ENCODE measurements at regions not wholly inside any gene's neighbourhood (a gene's known extent, or its start where the extent isn't known, plus 50 kb on each side); places are given as distances from the start of the nearest gene placed in this dataset.

- Histone ChIP-seq H3K27me3 (no peaks in the 10 kb centered on the region), H3K4me3 (ENCODE audit: low read depth, low read length) (peak overlapping the region; percentile 22; the same call in 1 of the 2 replicates), H3K9me3 (no peaks in the 10 kb centered on the region), H3K36me3 (no peaks in the 10 kb centered on the region), H3K4me1 (peaks cover 26% of the 10 kb centered on the region)
- no peak for TF ChIP-seq CTCF (IDR thresholded peaks at IDR 0.05; ENCODE audit: low read depth, low read length)
- peak; percentile 79 for DNase-seq
Observed at GRCh38 chr4:112859456-112860184, 189.8 kb upstream of the ANK2 start.

DNA sequence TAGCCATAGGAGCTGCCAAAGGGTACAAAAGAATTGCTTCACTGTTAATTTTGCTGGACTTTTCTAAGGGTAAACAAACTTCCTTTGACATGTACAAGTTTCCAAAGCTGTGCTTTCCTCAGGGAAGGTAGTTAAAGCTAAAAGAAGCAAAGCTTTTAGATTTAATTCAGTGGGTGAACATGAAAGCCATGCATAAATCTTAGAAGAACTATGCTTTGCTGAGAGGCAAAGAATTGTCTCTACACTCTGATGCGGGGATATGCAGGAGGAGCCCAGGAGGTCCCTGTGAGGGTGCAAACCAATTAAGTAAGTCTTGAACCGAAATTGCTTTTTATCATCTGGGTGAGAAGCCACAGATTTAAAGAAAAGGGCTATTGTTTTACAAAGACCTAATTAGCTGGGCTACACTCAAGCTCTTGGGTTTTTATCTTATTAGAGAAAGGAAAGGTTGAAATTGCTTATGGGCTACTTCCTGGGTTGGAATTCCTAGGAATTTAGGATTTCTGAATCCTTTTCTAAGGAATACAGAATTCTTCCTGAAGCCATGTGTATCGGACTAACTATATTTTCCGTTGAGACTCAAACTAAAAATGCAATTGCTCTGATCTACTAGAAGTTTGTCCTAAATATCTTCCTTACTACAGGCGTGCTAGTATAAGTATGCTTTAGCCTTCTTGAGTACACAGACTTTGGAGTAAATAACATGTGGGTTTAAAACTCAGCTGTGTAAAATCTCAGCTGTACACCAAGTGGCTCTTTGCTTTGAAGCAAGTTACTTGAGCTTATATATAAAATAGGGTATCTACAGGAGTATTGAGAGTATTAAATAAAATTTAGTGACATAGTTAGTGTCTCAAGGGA is 188.4 kb upstream of the ANK2 start:
- Histone ChIP-seq H3K9me3 (no peaks in the 10 kb centered on the region), H3K27me3 (no peaks in the 10 kb centered on the region), H3K4me3 (ENCODE audit: low read depth, low read length) (no peak overlapping the region), H3K4me1 (peaks cover 26% of the 10 kb centered on the region), H3K36me3 (no peaks in the 10 kb centered on the region)
- no peak for TF ChIP-seq CTCF (IDR thresholded peaks at IDR 0.05; ENCODE audit: low read depth, low read length)
- no peak for DNase-seq

DNA sequence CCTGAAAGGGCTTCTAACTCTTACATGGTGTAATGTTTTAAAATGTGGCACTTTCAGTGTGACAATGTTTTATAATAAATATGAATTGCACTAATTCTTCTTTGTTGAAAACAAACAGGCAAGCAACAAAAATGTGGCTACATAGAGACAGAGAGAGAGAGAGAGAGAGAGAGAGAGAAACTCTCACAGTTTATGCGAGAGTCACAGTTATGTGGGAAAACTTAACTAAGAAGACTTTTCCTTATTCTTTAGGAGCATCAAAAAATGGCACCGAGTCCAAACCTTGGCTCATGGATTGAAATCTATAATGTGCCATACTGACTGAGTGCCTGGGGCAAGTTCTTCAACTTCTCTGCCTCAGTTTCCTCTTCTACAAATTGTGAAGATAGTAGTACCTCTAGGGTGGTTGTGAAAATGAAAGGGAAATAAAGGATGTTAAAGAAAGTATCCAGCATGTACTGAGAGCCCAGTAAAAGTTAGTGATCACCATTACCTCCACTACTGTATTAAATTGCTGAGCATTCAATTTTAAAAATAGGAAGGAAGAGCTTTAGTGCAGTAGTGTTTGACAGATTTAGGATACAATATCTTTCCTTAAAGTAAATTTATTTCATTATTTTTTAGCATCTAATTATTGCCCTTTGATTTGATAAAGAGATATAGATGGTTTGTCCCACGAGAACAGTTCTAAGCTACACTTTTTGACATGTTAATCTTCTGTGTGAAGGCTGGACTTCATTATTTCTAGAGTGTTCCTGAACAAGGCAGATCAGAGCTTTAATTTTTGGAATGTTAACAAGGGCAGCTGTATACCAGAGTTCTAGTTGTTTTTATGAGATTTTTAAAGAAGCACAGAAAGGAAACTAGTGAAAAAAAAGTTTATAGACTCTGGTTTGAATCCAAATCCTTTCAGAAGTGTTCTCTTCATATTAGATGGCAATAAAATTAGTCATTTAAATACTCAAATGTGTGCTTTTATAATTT is 187.5 kb upstream of the ANK2 start:
- Histone ChIP-seq H3K36me3 (no peaks in the 10 kb centered on the region), H3K4me3 (ENCODE audit: low read depth, low read length) (no peak overlapping the region), H3K4me1 (peaks cover 28% of the 10 kb centered on the region), H3K27me3 (no peaks in the 10 kb centered on the region), H3K9me3 (no peaks in the 10 kb centered on the region)
- TF ChIP-seq CTCF (IDR thresholded peaks at IDR 0.05; ENCODE audit: low read depth, low read length) = no peak
- DNase-seq = no peak

DNA sequence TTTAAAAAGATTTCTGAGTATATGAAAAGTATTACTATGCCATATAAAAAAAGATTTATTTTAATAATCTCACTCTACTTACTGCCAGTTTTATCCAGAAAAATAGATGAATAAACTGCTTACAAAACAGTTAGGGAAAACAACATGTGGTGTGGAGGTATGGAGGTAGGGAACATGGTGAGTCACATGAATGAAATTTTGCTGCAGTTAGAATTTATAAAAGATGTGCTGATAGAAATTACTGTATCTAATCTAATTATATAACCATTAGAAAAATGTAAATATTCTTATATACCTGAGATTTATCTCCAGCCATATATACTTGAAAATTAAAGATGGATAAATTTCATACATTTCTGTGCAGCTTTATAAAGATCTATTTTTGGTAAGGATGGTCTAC is 184.0 kb upstream of the ANK2 start:
- DNase-seq = no peak

DNA sequence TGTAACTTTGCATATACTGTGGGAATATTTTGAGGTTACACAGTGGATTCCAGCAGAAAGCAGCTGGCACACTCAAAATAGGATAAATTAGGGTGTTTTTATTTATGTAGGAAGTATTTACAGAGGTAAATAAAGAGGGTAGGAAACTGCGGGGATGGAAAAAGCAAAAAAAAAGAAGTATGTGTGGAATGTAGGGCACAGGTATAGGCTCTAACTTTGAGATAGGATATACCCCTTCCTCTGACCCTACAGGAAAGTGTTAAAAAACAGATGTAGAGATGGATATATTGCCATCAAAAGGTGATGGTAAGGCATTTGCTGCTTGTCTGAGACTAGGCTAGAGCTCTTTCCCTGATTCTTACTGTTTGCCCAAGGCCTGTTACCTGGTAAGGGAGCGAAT is 173.1 kb upstream of the ANK2 start:
- H3K4me3 ChIP-seq (ENCODE audit: low read depth, low read length) = no peak overlapping the region
- no peaks in the 10 kb centered on the region; the same call in 1 of the 2 replicates for H3K36me3 ChIP-seq
- no peaks in the 10 kb centered on the region; the same call in 1 of the 2 replicates for H3K4me1 ChIP-seq
- TF ChIP-seq CTCF (IDR thresholded peaks at IDR 0.05; ENCODE audit: low read depth, low read length) = no peak
- H3K27me3 ChIP-seq = no peaks in the 10 kb centered on the region
- H3K9me3 ChIP-seq = no peaks in the 10 kb centered on the region
- no peak for DNase-seq

More for the DNA sequence above, 184.0 kb upstream of the ANK2 start:
- Histone ChIP-seq H3K4me1 (peaks cover 15% of the 10 kb centered on the region), H3K9me3 (no peaks in the 10 kb centered on the region), H3K4me3 (ENCODE audit: low read depth, low read length) (no peak overlapping the region), H3K27me3 (no peaks in the 10 kb centered on the region), H3K36me3 (no peaks in the 10 kb centered on the region)
- TF ChIP-seq CTCF (IDR thresholded peaks at IDR 0.05; ENCODE audit: low read depth, low read length) = no peak

All from BE2C (cell line).